ENCODE measurements at regions not wholly inside any gene's neighbourhood (a gene's known extent, or its start where the extent isn't known, plus 50 kb on each side); places are given as distances from the start of the nearest gene placed in this dataset.

DNA sequence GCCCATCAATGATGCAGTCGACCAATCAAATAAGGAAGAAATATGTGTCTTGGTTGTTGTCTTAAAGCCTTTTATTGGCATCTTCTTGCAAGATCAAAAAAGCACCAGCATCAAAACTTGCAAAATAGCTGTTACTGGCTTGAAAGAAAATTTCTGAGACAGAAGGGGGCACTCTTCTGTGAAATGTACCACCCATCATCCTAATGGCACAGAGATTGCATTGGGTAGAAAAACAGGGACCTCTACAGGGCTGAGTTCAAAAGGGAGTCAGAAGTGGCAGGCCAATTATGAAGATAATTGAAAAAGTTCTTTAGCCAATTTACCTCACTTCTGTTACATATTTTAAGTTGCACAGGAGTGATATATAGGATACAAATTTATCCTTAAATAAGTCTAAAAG is 122.3 kb upstream of the GPR149 start:
- TF ChIP-seq, protein P1, sequence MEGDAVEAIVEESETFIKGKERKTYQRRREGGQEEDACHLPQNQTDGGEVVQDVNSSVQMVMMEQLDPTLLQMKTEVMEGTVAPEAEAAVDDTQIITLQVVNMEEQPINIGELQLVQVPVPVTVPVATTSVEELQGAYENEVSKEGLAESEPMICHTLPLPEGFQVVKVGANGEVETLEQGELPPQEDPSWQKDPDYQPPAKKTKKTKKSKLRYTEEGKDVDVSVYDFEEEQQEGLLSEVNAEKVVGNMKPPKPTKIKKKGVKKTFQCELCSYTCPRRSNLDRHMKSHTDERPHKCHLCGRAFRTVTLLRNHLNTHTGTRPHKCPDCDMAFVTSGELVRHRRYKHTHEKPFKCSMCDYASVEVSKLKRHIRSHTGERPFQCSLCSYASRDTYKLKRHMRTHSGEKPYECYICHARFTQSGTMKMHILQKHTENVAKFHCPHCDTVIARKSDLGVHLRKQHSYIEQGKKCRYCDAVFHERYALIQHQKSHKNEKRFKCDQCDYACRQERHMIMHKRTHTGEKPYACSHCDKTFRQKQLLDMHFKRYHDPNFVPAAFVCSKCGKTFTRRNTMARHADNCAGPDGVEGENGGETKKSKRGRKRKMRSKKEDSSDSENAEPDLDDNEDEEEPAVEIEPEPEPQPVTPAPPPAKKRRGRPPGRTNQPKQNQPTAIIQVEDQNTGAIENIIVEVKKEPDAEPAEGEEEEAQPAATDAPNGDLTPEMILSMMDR (IDR thresholded peaks at IDR 0.05): no peak
- no peak for TF ChIP-seq POLR2A (IDR thresholded peaks at IDR 0.05)

All from testis (tissue), 2 donors.